CD14-positive monocyte (primary cell): ENCODE measurements at regions not wholly inside any gene's neighbourhood (a gene's known extent, or its start where the extent isn't known, plus 50 kb on each side); places are given as distances from the start of the nearest gene placed in this dataset.

Experiments used
- DNase-seq, 3 donors: peaks; one replicate each; pipeline ENCODE4 v3.0.0-alpha.2; 2011 to 2022
- H2AFZ ChIP-seq: 2 replicates; pipeline ENCODE4 v1.6.0; 2012; ENCODE audit warnings: mild to moderate bottlenecking, low read depth, low read length, inconsistent platforms; ENCODE audit not compliant: insufficient read depth, poor library complexity, severe bottlenecking
- H3K27ac ChIP-seq, 2 donors: 1 replicate in 1 of 2; 2 replicates in 1 of 2; pipeline ENCODE4 v1.5.1; 2012 to 2013; ENCODE audit warnings: low read length in 2 of 2, control low read depth in 1 of 2, inconsistent platforms in 1 of 2, low read depth in 1 of 2, mild to moderate bottlenecking in 1 of 2
- H3K27me3 ChIP-seq, 2 donors: one replicate each; pipeline versions ENCODE4 v1.6.0 to v1.6.1; 2011 to 2013; ENCODE audit warnings: low read length in 2 of 2; ENCODE audit not compliant: control insufficient read depth in 2 of 2, insufficient read depth in 2 of 2
- H3K36me3 ChIP-seq, 2 donors: replicated peaks in 1 of 2; 1 replicate in 1 of 2; 2 replicates in 1 of 2; pipeline versions ENCODE4 v1.5.1 to v1.6.1; 2012 to 2013; ENCODE audit warnings: low read length in 2 of 2, control low read depth in 1 of 2, inconsistent platforms in 1 of 2, mild to moderate bottlenecking in 1 of 2; ENCODE audit not compliant: insufficient read depth in 2 of 2, control insufficient read depth in 1 of 2
- H3K4me1 ChIP-seq, 2 donors: 1 replicate in 1 of 2; 2 replicates in 1 of 2; pipeline versions ENCODE4 v1.5.1 to v1.6.1; 2012 to 2013; ENCODE audit warnings: low read length in 2 of 2, control low read depth in 1 of 2, inconsistent platforms in 1 of 2, mild to moderate bottlenecking in 1 of 2, moderate library complexity in 1 of 2; ENCODE audit not compliant: insufficient read depth in 2 of 2, control insufficient read depth in 1 of 2
- H3K4me2 ChIP-seq: replicated peaks from 2 replicates; pipeline ENCODE3; 2012; ENCODE audit warnings: low read length, moderate library complexity, mild to moderate bottlenecking; ENCODE audit not compliant: poor library complexity, severe bottlenecking; ENCODE audit errors: extremely low read depth
- H3K4me3 ChIP-seq, 3 experiments: fragments of 200-600 bp in 1 of 3; sonication (generic) in 1 of 3; replicated peaks in 1 of 3; 1 replicate in 2 of 3; 2 replicates in 1 of 3; pipeline ENCODE4 v1.5.1; 2011 to 2013; ENCODE audit warnings: low read length in 3 of 3, mild to moderate bottlenecking in 3 of 3, control low read depth in 2 of 3, low read depth in 2 of 3, inconsistent platforms in 1 of 3, moderate library complexity in 1 of 3
- H3K79me2 ChIP-seq: 2 replicates; pipeline ENCODE4 v1.6.0; 2012; ENCODE audit warnings: mild to moderate bottlenecking, control low read depth, inconsistent platforms, low read length, moderate library complexity; ENCODE audit not compliant: insufficient read depth
- H3K9ac ChIP-seq: 2 replicates; pipeline ENCODE4 v1.6.0; 2017; ENCODE audit warnings: low read length, mild to moderate bottlenecking; ENCODE audit not compliant: insufficient read depth, poor library complexity, severe bottlenecking
- H3K9me3 ChIP-seq, 2 donors: replicated peaks in 1 of 2; 1 replicate in 1 of 2; 2 replicates in 1 of 2; pipeline versions ENCODE4 v1.5.1 to v1.6.1; 2012 to 2013; ENCODE audit warnings: low read length in 2 of 2, control low read depth in 1 of 2; ENCODE audit not compliant: control insufficient read depth in 1 of 2, insufficient read depth in 1 of 2
- H4K20me1 ChIP-seq: 2 replicates; pipeline ENCODE4 v1.6.0; 2012; ENCODE audit warnings: mild to moderate bottlenecking, low read length, control low read depth, moderate library complexity; ENCODE audit not compliant: insufficient read depth
- H3K27ac Mint-ChIP-seq, 7 donors: one replicate each; pipeline ENCODE4 v1.8.0; 2020; ENCODE audit warnings: mild to moderate bottlenecking in 7 of 7, mixed read lengths in 7 of 7, moderate library complexity in 6 of 7, inconsistent platforms in 2 of 7
- H3K27me3 Mint-ChIP-seq, 3 donors: one replicate each; pipeline ENCODE4 v1.8.0; 2021 to 2022; ENCODE audit warnings: low read depth in 3 of 3, mild to moderate bottlenecking in 3 of 3, mixed read lengths in 3 of 3, moderate library complexity in 3 of 3, inconsistent platforms in 1 of 3
- H3K36me3 Mint-ChIP-seq, 2 donors: one replicate each; pipeline ENCODE4 v1.8.0; 2020; ENCODE audit warnings: mixed read lengths in 2 of 2, inconsistent platforms in 1 of 2, mild to moderate bottlenecking in 1 of 2
- H3K4me1 Mint-ChIP-seq: one replicate; pipeline ENCODE4 v1.8.0; 2020; ENCODE audit warnings: mild to moderate bottlenecking, mixed read lengths
- H3K4me3 Mint-ChIP-seq, 2 donors: one replicate each; pipeline ENCODE4 v1.8.0; 2020; ENCODE audit warnings: mild to moderate bottlenecking in 2 of 2, mixed read lengths in 2 of 2, moderate library complexity in 1 of 2
- H3K9me3 Mint-ChIP-seq, 7 donors: one replicate each; pipeline ENCODE4 v1.8.0; 2020 to 2022; ENCODE audit warnings: mixed read lengths in 7 of 7, mild to moderate bottlenecking in 6 of 7, moderate library complexity in 6 of 7, inconsistent platforms in 2 of 7
- WGBS: methylation state at CpG from one replicate; pipeline ENCODE4 v1.1.5; 2013; ENCODE audit warnings: missing lambda C conversion rate; ENCODE audit not compliant: insufficient coverage; 5-methylcytosine and 5-hydroxymethylcytosine counted together
- intact Hi-C, 2 donors: fragments of 100-400 bp; cut with micrococcal nuclease; formaldehyde crosslinking; loops; one replicate each; pipeline versions ENCODE4 v1.15.0 to v1.15.1; 2023
- TF ChIP-seq, protein P1 (sequence below): fragments of 200-600 bp; IDR thresholded peaks from one replicate; pipeline ENCODE4 v1.8.0; 2022; ENCODE audit warnings: antibody characterized with exemption, mild to moderate bottlenecking

DNA sequence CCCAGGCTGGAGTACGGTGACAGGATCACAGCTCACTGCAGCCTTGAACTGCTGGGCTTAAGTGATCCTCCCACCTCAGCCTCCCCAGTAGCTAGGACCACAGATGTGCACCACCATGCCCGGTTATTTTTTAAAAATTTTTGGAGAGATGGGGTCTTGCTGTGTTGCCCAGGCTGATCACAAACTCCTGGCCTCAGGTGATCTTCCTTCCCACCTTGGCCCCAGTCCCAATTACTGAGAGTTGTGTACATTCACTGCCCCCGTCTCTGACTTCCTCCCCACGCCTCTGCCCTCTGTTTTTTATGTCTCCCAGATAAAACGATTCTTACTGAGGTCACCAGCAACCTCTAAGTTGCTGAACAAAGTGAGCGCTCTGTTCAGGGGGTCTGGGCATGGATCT lies 87.7 kb downstream of the LINGO1 start:
- Mint-ChIP-seq H3K27me3 (peaks cover 7 to 9% (median 9%) of the 10 kb centered on the region in 3 donors), H3K27ac (peak overlapping the region in 1 of 7 donors; percentile 56), H3K36me3 (no peaks in the 10 kb centered on the region), H3K4me1 (peaks cover 37% of the 10 kb centered on the region), H3K9me3 (peaks cover 0 to 7% (median 2%) of the 10 kb centered on the region in 7 donors), H3K4me3 (no peak overlapping the region)
- Histone ChIP-seq H3K4me2 (no peak overlapping the region), H3K4me1 (peaks cover 20 to 29% of the 10 kb centered on the region in 2 donors), H3K4me3 (no peak overlapping the region), H3K79me2 (no peaks in the 10 kb centered on the region), H3K27ac (no peak overlapping the region), H4K20me1 (no peaks in the 10 kb centered on the region), H3K36me3 (no peaks in the 10 kb centered on the region), H3K9me3 (no peaks in the 10 kb centered on the region), H2AFZ (no peak overlapping the region), H3K9ac (no peak overlapping the region), H3K27me3 (no peaks in the 10 kb centered on the region)
- no peak for DNase-seq
- TF ChIP-seq, protein P1, sequence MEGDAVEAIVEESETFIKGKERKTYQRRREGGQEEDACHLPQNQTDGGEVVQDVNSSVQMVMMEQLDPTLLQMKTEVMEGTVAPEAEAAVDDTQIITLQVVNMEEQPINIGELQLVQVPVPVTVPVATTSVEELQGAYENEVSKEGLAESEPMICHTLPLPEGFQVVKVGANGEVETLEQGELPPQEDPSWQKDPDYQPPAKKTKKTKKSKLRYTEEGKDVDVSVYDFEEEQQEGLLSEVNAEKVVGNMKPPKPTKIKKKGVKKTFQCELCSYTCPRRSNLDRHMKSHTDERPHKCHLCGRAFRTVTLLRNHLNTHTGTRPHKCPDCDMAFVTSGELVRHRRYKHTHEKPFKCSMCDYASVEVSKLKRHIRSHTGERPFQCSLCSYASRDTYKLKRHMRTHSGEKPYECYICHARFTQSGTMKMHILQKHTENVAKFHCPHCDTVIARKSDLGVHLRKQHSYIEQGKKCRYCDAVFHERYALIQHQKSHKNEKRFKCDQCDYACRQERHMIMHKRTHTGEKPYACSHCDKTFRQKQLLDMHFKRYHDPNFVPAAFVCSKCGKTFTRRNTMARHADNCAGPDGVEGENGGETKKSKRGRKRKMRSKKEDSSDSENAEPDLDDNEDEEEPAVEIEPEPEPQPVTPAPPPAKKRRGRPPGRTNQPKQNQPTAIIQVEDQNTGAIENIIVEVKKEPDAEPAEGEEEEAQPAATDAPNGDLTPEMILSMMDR = no peak
- 58% methylated on average over 5 of the region's 6 CpGs for WGBS
- intact Hi-C loops = no loop called here

DNA sequence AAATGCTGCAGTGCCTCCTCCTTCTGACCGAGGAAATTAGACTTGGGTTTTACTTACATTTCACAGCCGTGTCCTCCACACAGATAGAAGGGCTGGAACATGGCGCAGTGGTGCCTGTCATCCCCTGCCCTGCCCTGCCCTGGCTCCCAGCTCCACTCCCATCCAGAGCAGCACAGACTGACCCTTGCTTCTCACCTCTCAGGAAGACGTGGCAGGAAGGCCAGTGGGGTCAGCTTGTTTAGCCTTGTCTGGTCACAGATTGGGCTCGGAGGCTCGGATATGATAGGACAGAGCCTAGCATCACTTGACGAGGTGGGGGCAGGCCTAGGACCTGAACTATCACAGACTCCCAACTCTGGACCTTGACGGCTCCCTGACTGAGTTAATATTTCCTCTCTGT lies 88.5 kb downstream of the LINGO1 start:
- TF ChIP-seq, protein P1 = no peak
- DNase-seq = no peak
- Histone ChIP-seq H3K4me1 (peaks cover 20 to 29% of the 10 kb centered on the region in 2 donors), H3K36me3 (no peaks in the 10 kb centered on the region), H3K79me2 (no peaks in the 10 kb centered on the region), H4K20me1 (no peaks in the 10 kb centered on the region), H3K27ac (no peak overlapping the region), H2AFZ (peak overlapping the region; percentile 3), H3K4me2 (no peak overlapping the region), H3K9me3 (no peaks in the 10 kb centered on the region), H3K27me3 (no peaks in the 10 kb centered on the region), H3K4me3 (no peak overlapping the region), H3K9ac (no peak overlapping the region)
- H3K4me1 Mint-ChIP-seq = peaks cover 37% of the 10 kb centered on the region
- intact Hi-C loops = no loop called here
- H3K27me3 Mint-ChIP-seq = peaks cover 7 to 12% (median 9%) of the 10 kb centered on the region in 3 donors
- peak overlapping the region in 1 of 7 donors; percentile 50 for H3K27ac Mint-ChIP-seq
- H3K4me3 Mint-ChIP-seq = peak overlapping the region in 1 of 2 donors; percentile 86
- no peaks in the 10 kb centered on the region for H3K36me3 Mint-ChIP-seq
- WGBS = 93% methylated on average over 5 of the region's 8 CpGs
- peaks cover 0 to 7% (median 2%) of the 10 kb centered on the region in 7 donors for H3K9me3 Mint-ChIP-seq
